Mucosa of descending colon (tissue), 3 donors: ENCODE measurements at regions not wholly inside any gene's neighbourhood (a gene's known extent, or its start where the extent isn't known, plus 50 kb on each side); places are given as distances from the start of the nearest gene placed in this dataset.

Source experiments
- ATAC-seq: fragments of 200-7000 bp; cut with Tn5 transposase; one replicate; pipeline ENCODE4 v1.9.1; 2020; ENCODE audit warnings: mild to moderate bottlenecking, moderate library complexity
- DNase-seq, 3 donors: peaks; one replicate each; pipeline ENCODE4 v3.0.0-alpha.2; 2020
- H3K36me3 ChIP-seq: fragments of 200-600 bp; one replicate; pipeline ENCODE4 v1.8.0; 2021; ENCODE audit warnings: low read depth, mild to moderate bottlenecking
- H3K4me1 ChIP-seq: fragments of 200-600 bp; one replicate; pipeline ENCODE4 v1.8.0; 2021; ENCODE audit warnings: low read depth, mild to moderate bottlenecking
- H3K4me3 ChIP-seq: fragments of 200-600 bp; one replicate; pipeline ENCODE4 v1.8.0; 2021; ENCODE audit warnings: mild to moderate bottlenecking
- H3K9me3 ChIP-seq: fragments of 200-600 bp; one replicate; pipeline ENCODE4 v1.8.0; 2021; ENCODE audit warnings: mild to moderate bottlenecking
- CTCF ChIP-seq: fragments of 200-600 bp; IDR thresholded peaks from one replicate; pipeline ENCODE4 v1.8.0; 2022; ENCODE audit warnings: antibody characterized with exemption, mild to moderate bottlenecking
- intact Hi-C, 2 donors: fragments of 100-400 bp; cut with DNase I in 1 of 2; cut with micrococcal nuclease in 1 of 2; formaldehyde crosslinking; loops; one replicate each; pipeline versions ENCODE4 v1.11.0 to v1.11.1; 2022; cut with DNase I, micrococcal nuclease
- donor health status: DM: no; HTN: no; CAD: no; lungs with moderate emphysema.
- donor health status: DM: no; HTN: no; CAD: no.
- donor health status: DM: no; HTN: yes; CAD: no.

- H3K4me1 ChIP-seq = no peaks in the 10 kb centered on the region
- H3K36me3 ChIP-seq = no peaks in the 10 kb centered on the region
- no peak for TF ChIP-seq CTCF
- DNase-seq (no peak), ATAC-seq (no peak)
- H3K9me3 ChIP-seq = peaks cover 29% of the 10 kb centered on the region
- H3K4me3 ChIP-seq = no peak overlapping the region
- intact Hi-C loops = no loop called here
These were observed 1458.7 kb downstream of the AACS start for GRCh38 chr12:126523891-126524290.

- ATAC-seq = no peak
- TF ChIP-seq CTCF = no peak
- intact Hi-C loops = no loop called here
These were observed 1469.3 kb downstream of the AACS start for GRCh38 chr12:126534495-126534894.

GRCh38 chr12:126534942-126535341 is 1469.7 kb downstream of the AACS start:
- ATAC-seq (no peak), DNase-seq (no peak)
- no peaks in the 10 kb centered on the region for H3K36me3 ChIP-seq
- no peaks in the 10 kb centered on the region for H3K4me1 ChIP-seq
- H3K9me3 ChIP-seq = peaks cover 43% of the 10 kb centered on the region
- H3K4me3 ChIP-seq = no peak overlapping the region
- no peak for TF ChIP-seq CTCF
- intact Hi-C loops = no loop called here

More at GRCh38 chr12:126534495-126534894, 1469.3 kb downstream of the AACS start:
- no peak for DNase-seq
- Histone ChIP-seq H3K9me3 (peaks cover 42% of the 10 kb centered on the region), H3K4me1 (no peaks in the 10 kb centered on the region), H3K4me3 (no peak overlapping the region), H3K36me3 (no peaks in the 10 kb centered on the region)

- no peak overlapping the region for H3K4me3 ChIP-seq
- peaks cover 42% of the 10 kb centered on the region for H3K9me3 ChIP-seq
- no peak for DNase-seq
- TF ChIP-seq CTCF = no peak
- ATAC-seq = no peak
- H3K36me3 ChIP-seq = no peaks in the 10 kb centered on the region
- intact Hi-C loops = no loop called here
- H3K4me1 ChIP-seq = no peaks in the 10 kb centered on the region
These were observed 1470.7 kb downstream of the AACS start for GRCh38 chr12:126535971-126536370.

GRCh38 chr12:126537961-126538530 is 1472.8 kb downstream of the AACS start:
- no peak for TF ChIP-seq CTCF

GRCh38 chr12:126538888-126539287 is 1473.7 kb downstream of the AACS start:
- no peak for TF ChIP-seq CTCF
- intact Hi-C loops = no loop called here

More at GRCh38 chr12:126537961-126538530, 1472.8 kb downstream of the AACS start:
- intact Hi-C loops = no loop called here
- H3K36me3 ChIP-seq = no peaks in the 10 kb centered on the region
- ATAC-seq (no peak), DNase-seq (no peak)
- H3K4me3 ChIP-seq = no peak overlapping the region
- peaks cover 44% of the 10 kb centered on the region for H3K9me3 ChIP-seq
- no peaks in the 10 kb centered on the region for H3K4me1 ChIP-seq

More at GRCh38 chr12:126538888-126539287, 1473.7 kb downstream of the AACS start:
- no peaks in the 10 kb centered on the region for H3K4me1 ChIP-seq
- DNase-seq (no peak), ATAC-seq (no peak)
- H3K36me3 ChIP-seq = no peaks in the 10 kb centered on the region
- peaks cover 49% of the 10 kb centered on the region for H3K9me3 ChIP-seq
- no peak overlapping the region for H3K4me3 ChIP-seq
